ENCODE measurements at regions not wholly inside any gene's neighbourhood (a gene's known extent, or its start where the extent isn't known, plus 50 kb on each side); places are given as distances from the start of the nearest gene placed in this dataset.

GRCh38 chr13:85441975-85442374, 357.2 kb downstream of the SLITRK6 start:
- TF ChIP-seq GATA2 (IDR thresholded peaks at IDR 0.05; ENCODE audit: low read depth, low read length) (no peak), GATA3 (IDR thresholded peaks at IDR 0.05; ENCODE audit: low read depth, low read length) (no peak)
